Breast epithelium (tissue), 4 donors: ENCODE measurements at regions not wholly inside any gene's neighbourhood (a gene's known extent, or its start where the extent isn't known, plus 50 kb on each side); places are given as distances from the start of the nearest gene placed in this dataset.

Source experiments
- DNase-seq, 2 donors: peaks; one replicate each; pipeline ENCODE4 v3.0.0-alpha.2; 2019; ENCODE audit warnings: low spot score in 2 of 2
- H3K27ac ChIP-seq, 2 donors: fragments of 200-600 bp; sonication (generic) in 1 of 2; one replicate each; pipeline ENCODE4 v1.5.1; 2016 to 2019; ENCODE audit warnings: mild to moderate bottlenecking in 1 of 2
- H3K27me3 ChIP-seq, 2 donors: fragments of 200-600 bp; sonication (generic) in 1 of 2; one replicate each; pipeline versions ENCODE4 v1.5.1 to v1.6.0; 2017 to 2019; ENCODE audit warnings: control low read depth in 1 of 2, mild to moderate bottlenecking in 1 of 2
- H3K36me3 ChIP-seq: fragments of 200-600 bp; one replicate; pipeline ENCODE4 v1.5.1; 2019
- H3K4me1 ChIP-seq, 2 donors: fragments of 200-600 bp; sonication (generic); one replicate each; pipeline ENCODE4 v1.5.1; 2016 to 2019; ENCODE audit warnings: control low read depth in 1 of 2
- H3K4me3 ChIP-seq, 3 donors: fragments of 200-600 bp; sonication (generic); 1 replicate in 2 of 3; 2 replicates in 1 of 3; pipeline ENCODE4 v1.5.1; 2016 to 2019; ENCODE audit warnings: mild to moderate bottlenecking in 3 of 3, moderate library complexity in 2 of 3
- H3K9me3 ChIP-seq, 2 donors: fragments of 200-600 bp; sonication (generic) in 1 of 2; one replicate each; pipeline ENCODE4 v1.5.1; 2016 to 2019; ENCODE audit warnings: control low read depth in 1 of 2
- CTCF ChIP-seq, 3 donors: fragments of 450-650 bp; IDR thresholded peaks; one replicate each; pipeline ENCODE4 v1.5.1; 2016 to 2017; ENCODE audit warnings: antibody characterized with exemption in 3 of 3, mild to moderate bottlenecking in 3 of 3, moderate library complexity in 3 of 3
- POLR2A ChIP-seq: fragments of 450-650 bp; IDR thresholded peaks from one replicate; pipeline ENCODE4 v1.6.1; 2016; ENCODE audit warnings: antibody characterized with exemption, mild to moderate bottlenecking, moderate library complexity
- POLR2AphosphoS5 ChIP-seq, 3 donors: sonication (generic); formaldehyde crosslinking; IDR thresholded peaks; one replicate each; pipeline ENCODE4 v1.6.1; 2017; ENCODE audit warnings: antibody characterized with exemption in 3 of 3
- intact Hi-C: fragments of 100-400 bp; cut with DNase I; formaldehyde crosslinking; loops from one replicate; pipeline ENCODE4 v1.15.1; 2023; ENCODE audit warnings: low total_unique reads

GRCh38 chr3:159624616-159625015, 364.0 kb upstream of the IL12A start:
- intact Hi-C loops, result no loop called here
- no peaks in the 10 kb centered on the region for H3K4me1 ChIP-seq
- TF ChIP-seq POLR2AphosphoS5 (IDR thresholded peaks at IDR 0.05), result no peak
- TF ChIP-seq POLR2A, result no peak
- no peak for TF ChIP-seq CTCF (IDR thresholded peaks at IDR 0.05)
- H3K9me3 ChIP-seq, result no peaks in the 10 kb centered on the region
- no peak for DNase-seq
- H3K4me3 ChIP-seq, result no peak overlapping the region
- H3K36me3 ChIP-seq, result no peaks in the 10 kb centered on the region
- no peak overlapping the region for H3K27ac ChIP-seq
- H3K27me3 ChIP-seq, result no peaks in the 10 kb centered on the region

- Histone ChIP-seq H3K27me3 (no peaks in the 10 kb centered on the region), H3K4me1 (no peaks in the 10 kb centered on the region), H3K4me3 (no peak overlapping the region), H3K27ac (no peak overlapping the region), H3K36me3 (no peaks in the 10 kb centered on the region), H3K9me3 (no peaks in the 10 kb centered on the region)
- TF ChIP-seq POLR2AphosphoS5 (IDR thresholded peaks at IDR 0.05) (no peak), POLR2A (no peak), CTCF (IDR thresholded peaks at IDR 0.05) (no peak)
- no peak for DNase-seq
- intact Hi-C loops, result no loop called here
These were observed 363.0 kb upstream of the IL12A start for GRCh38 chr3:159625594-159625993.

- no peak for DNase-seq
- no peaks in the 10 kb centered on the region for H3K9me3 ChIP-seq
- H3K27me3 ChIP-seq, result no peaks in the 10 kb centered on the region
- no peaks in the 10 kb centered on the region for H3K4me1 ChIP-seq
- no peak overlapping the region for H3K27ac ChIP-seq
- H3K36me3 ChIP-seq, result no peaks in the 10 kb centered on the region
- intact Hi-C loops, result no loop called here
- no peak overlapping the region for H3K4me3 ChIP-seq
- no peak for TF ChIP-seq POLR2AphosphoS5 (IDR thresholded peaks at IDR 0.05)
- TF ChIP-seq POLR2A, result no peak
- no peak for TF ChIP-seq CTCF (IDR thresholded peaks at IDR 0.05)
These were observed 362.0 kb upstream of the IL12A start for GRCh38 chr3:159626598-159626997.

GRCh38 chr3:159627229-159627628, 361.4 kb upstream of the IL12A start:
- no peak for TF ChIP-seq POLR2AphosphoS5 (IDR thresholded peaks at IDR 0.05)
- no peak for TF ChIP-seq POLR2A
- TF ChIP-seq CTCF (IDR thresholded peaks at IDR 0.05), result no peak
- intact Hi-C loops, result no loop called here
- no peak overlapping the region for H3K27ac ChIP-seq
- H3K27me3 ChIP-seq, result no peaks in the 10 kb centered on the region
- no peaks in the 10 kb centered on the region for H3K36me3 ChIP-seq
- H3K4me1 ChIP-seq, result no peaks in the 10 kb centered on the region
- H3K9me3 ChIP-seq, result no peaks in the 10 kb centered on the region
- no peak for DNase-seq
- no peak overlapping the region for H3K4me3 ChIP-seq

GRCh38 chr3:159627634-159628033, 361.0 kb upstream of the IL12A start:
- Histone ChIP-seq H3K36me3 (no peaks in the 10 kb centered on the region), H3K4me1 (no peaks in the 10 kb centered on the region), H3K9me3 (no peaks in the 10 kb centered on the region), H3K27me3 (no peaks in the 10 kb centered on the region), H3K27ac (no peak overlapping the region), H3K4me3 (no peak overlapping the region)
- no peak for DNase-seq
- intact Hi-C loops, result no loop called here
- TF ChIP-seq POLR2AphosphoS5 (IDR thresholded peaks at IDR 0.05) (no peak), POLR2A (no peak), CTCF (IDR thresholded peaks at IDR 0.05) (no peak)
